Naive B cell (primary cell): ENCODE measurements at regions not wholly inside any gene's neighbourhood (a gene's known extent, or its start where the extent isn't known, plus 50 kb on each side); places are given as distances from the start of the nearest gene placed in this dataset.

Experiments
- ATAC-seq, 2 donors: fragments of 150-1000 bp; cut with Tn5 transposase; 2 replicates each; pipeline ENCODE4 v1.10.0; 2021; ENCODE audit warnings: low read depth in 2 of 2, mild to moderate bottlenecking in 2 of 2, moderate library complexity in 2 of 2
- DNase-seq: peaks from one replicate; pipeline ENCODE4 v3.0.0; 2022
- H3K27ac Mint-ChIP-seq, 6 donors: one replicate each; pipeline ENCODE4 v1.8.0; 2020 to 2022; ENCODE audit warnings: mild to moderate bottlenecking in 6 of 6, mixed read lengths in 6 of 6, moderate library complexity in 5 of 6, inconsistent platforms in 2 of 6
- H3K27me3 Mint-ChIP-seq, 3 donors: one replicate each; pipeline ENCODE4 v1.8.0; 2021 to 2022; ENCODE audit warnings: mixed read lengths in 3 of 3, mild to moderate bottlenecking in 1 of 3
- H3K36me3 Mint-ChIP-seq, 2 donors: one replicate each; pipeline ENCODE4 v1.8.0; 2020 to 2022; ENCODE audit warnings: mixed read lengths in 2 of 2, inconsistent platforms in 1 of 2, mild to moderate bottlenecking in 1 of 2
- H3K4me1 Mint-ChIP-seq, 3 donors: one replicate each; pipeline ENCODE4 v1.8.0; 2020 to 2022; ENCODE audit warnings: mixed read lengths in 3 of 3, inconsistent platforms in 1 of 3, mild to moderate bottlenecking in 1 of 3, moderate library complexity in 1 of 3
- H3K4me3 Mint-ChIP-seq, 8 donors: one replicate each; pipeline ENCODE4 v1.8.0; 2020 to 2022; ENCODE audit warnings: mild to moderate bottlenecking in 8 of 8, mixed read lengths in 8 of 8, moderate library complexity in 8 of 8, inconsistent platforms in 2 of 8
- H3K9me3 Mint-ChIP-seq, 7 donors: one replicate each; pipeline ENCODE4 v1.8.0; 2020 to 2022; ENCODE audit warnings: mixed read lengths in 7 of 7, mild to moderate bottlenecking in 5 of 7, inconsistent platforms in 2 of 7, moderate library complexity in 1 of 7

GRCh38 chr6:113442040-113442439 lies 415.1 kb upstream of the MARCKS start:
- H3K27ac Mint-ChIP-seq = no peak overlapping the region
- peaks cover 0 to 14% (median 10%) of the 10 kb centered on the region in 3 donors for H3K27me3 Mint-ChIP-seq
- H3K4me3 Mint-ChIP-seq = no peak overlapping the region
- no peaks in the 10 kb centered on the region for H3K9me3 Mint-ChIP-seq
- no peak for DNase-seq
- no peaks in the 10 kb centered on the region for H3K4me1 Mint-ChIP-seq
- no peaks in the 10 kb centered on the region for H3K36me3 Mint-ChIP-seq
- no peak for ATAC-seq

- no peaks in the 10 kb centered on the region for H3K9me3 Mint-ChIP-seq
These were observed 411.9 kb upstream of the MARCKS start for GRCh38 chr6:113445201-113445600.

GRCh38 chr6:113447088-113447831 lies 409.9 kb upstream of the MARCKS start:
- no peaks in the 10 kb centered on the region for H3K4me1 Mint-ChIP-seq
- no peaks in the 10 kb centered on the region for H3K36me3 Mint-ChIP-seq
- H3K9me3 Mint-ChIP-seq = no peaks in the 10 kb centered on the region
- no peak for ATAC-seq
- no peak overlapping the region for H3K27ac Mint-ChIP-seq
- no peak overlapping the region for H3K4me3 Mint-ChIP-seq
- no peak for DNase-seq
- peaks cover 0 to 7% (median 0%) of the 10 kb centered on the region in 3 donors for H3K27me3 Mint-ChIP-seq

More at GRCh38 chr6:113445201-113445600, 411.9 kb upstream of the MARCKS start:
- Mint-ChIP-seq H3K27ac (no peak overlapping the region), H3K4me1 (no peaks in the 10 kb centered on the region), H3K36me3 (no peaks in the 10 kb centered on the region), H3K4me3 (no peak overlapping the region), H3K27me3 (peaks cover 0 to 14% (median 10%) of the 10 kb centered on the region in 3 donors)
- ATAC-seq (no peak), DNase-seq (no peak)

- no peaks in the 10 kb centered on the region for H3K9me3 Mint-ChIP-seq
- DNase-seq (no peak), ATAC-seq (no peak)
- H3K4me3 Mint-ChIP-seq = no peak overlapping the region
- no peak overlapping the region for H3K27ac Mint-ChIP-seq
- no peaks in the 10 kb centered on the region for H3K4me1 Mint-ChIP-seq
- peaks cover 0 to 7% (median 4%) of the 10 kb centered on the region in 3 donors for H3K27me3 Mint-ChIP-seq
- H3K36me3 Mint-ChIP-seq = no peaks in the 10 kb centered on the region
These were observed 408.1 kb upstream of the MARCKS start for GRCh38 chr6:113449051-113449450.

GRCh38 chr6:113450061-113450465 lies 407.1 kb upstream of the MARCKS start:
- no peaks in the 10 kb centered on the region for H3K4me1 Mint-ChIP-seq
- peaks cover 0 to 10% (median 0%) of the 10 kb centered on the region in 3 donors for H3K27me3 Mint-ChIP-seq
- no peak for ATAC-seq
- no peak for DNase-seq
- H3K36me3 Mint-ChIP-seq = no peaks in the 10 kb centered on the region
- no peaks in the 10 kb centered on the region for H3K9me3 Mint-ChIP-seq
- H3K4me3 Mint-ChIP-seq = no peak overlapping the region
- peak overlapping the region in 1 of 6 donors; percentile 59 for H3K27ac Mint-ChIP-seq

- Mint-ChIP-seq H3K9me3 (peaks cover 0 to 2% (median 0%) of the 10 kb centered on the region in 7 donors), H3K36me3 (no peaks in the 10 kb centered on the region), H3K4me3 (no peak overlapping the region), H3K27me3 (peaks cover 3 to 20% (median 5%) of the 10 kb centered on the region in 3 donors), H3K27ac (no peak overlapping the region), H3K4me1 (no peaks in the 10 kb centered on the region)
- ATAC-seq (no peak), DNase-seq (no peak)
These were observed 406.1 kb upstream of the MARCKS start for GRCh38 chr6:113451049-113451448.

- peak overlapping the region in 2 of 6 donors; percentile 1 to 73 for H3K27ac Mint-ChIP-seq
These were observed 399.9 kb upstream of the MARCKS start for GRCh38 chr6:113457198-113457597.

GRCh38 chr6:113457751-113458150 lies 399.4 kb upstream of the MARCKS start:
- H3K4me1 Mint-ChIP-seq = no peaks in the 10 kb centered on the region
- ATAC-seq = no peak
- H3K4me3 Mint-ChIP-seq = no peak overlapping the region
- H3K27ac Mint-ChIP-seq = peak overlapping the region in 1 of 6 donors; percentile 60
- H3K9me3 Mint-ChIP-seq = peaks cover 0 to 2% (median 0%) of the 10 kb centered on the region in 7 donors
- no peaks in the 10 kb centered on the region for H3K36me3 Mint-ChIP-seq
- H3K27me3 Mint-ChIP-seq = peaks cover 3 to 27% (median 20%) of the 10 kb centered on the region in 3 donors
- no peak for DNase-seq

More at GRCh38 chr6:113457198-113457597, 399.9 kb upstream of the MARCKS start:
- peaks cover 0 to 2% (median 0%) of the 10 kb centered on the region in 7 donors for H3K9me3 Mint-ChIP-seq
- ATAC-seq (no peak), DNase-seq (no peak)
- no peaks in the 10 kb centered on the region for H3K4me1 Mint-ChIP-seq
- H3K36me3 Mint-ChIP-seq = no peaks in the 10 kb centered on the region
- H3K4me3 Mint-ChIP-seq = no peak overlapping the region
- H3K27me3 Mint-ChIP-seq = peaks cover 3 to 22% (median 20%) of the 10 kb centered on the region in 3 donors

- Mint-ChIP-seq H3K27me3 (peaks cover 3 to 28% (median 20%) of the 10 kb centered on the region in 3 donors), H3K36me3 (no peaks in the 10 kb centered on the region), H3K27ac (no peak overlapping the region), H3K4me1 (no peaks in the 10 kb centered on the region), H3K4me3 (no peak overlapping the region), H3K9me3 (peaks cover 0 to 2% (median 0%) of the 10 kb centered on the region in 7 donors)
- DNase-seq = no peak
- ATAC-seq = no peak
These were observed 398.7 kb upstream of the MARCKS start for GRCh38 chr6:113458368-113459010.

DNA sequence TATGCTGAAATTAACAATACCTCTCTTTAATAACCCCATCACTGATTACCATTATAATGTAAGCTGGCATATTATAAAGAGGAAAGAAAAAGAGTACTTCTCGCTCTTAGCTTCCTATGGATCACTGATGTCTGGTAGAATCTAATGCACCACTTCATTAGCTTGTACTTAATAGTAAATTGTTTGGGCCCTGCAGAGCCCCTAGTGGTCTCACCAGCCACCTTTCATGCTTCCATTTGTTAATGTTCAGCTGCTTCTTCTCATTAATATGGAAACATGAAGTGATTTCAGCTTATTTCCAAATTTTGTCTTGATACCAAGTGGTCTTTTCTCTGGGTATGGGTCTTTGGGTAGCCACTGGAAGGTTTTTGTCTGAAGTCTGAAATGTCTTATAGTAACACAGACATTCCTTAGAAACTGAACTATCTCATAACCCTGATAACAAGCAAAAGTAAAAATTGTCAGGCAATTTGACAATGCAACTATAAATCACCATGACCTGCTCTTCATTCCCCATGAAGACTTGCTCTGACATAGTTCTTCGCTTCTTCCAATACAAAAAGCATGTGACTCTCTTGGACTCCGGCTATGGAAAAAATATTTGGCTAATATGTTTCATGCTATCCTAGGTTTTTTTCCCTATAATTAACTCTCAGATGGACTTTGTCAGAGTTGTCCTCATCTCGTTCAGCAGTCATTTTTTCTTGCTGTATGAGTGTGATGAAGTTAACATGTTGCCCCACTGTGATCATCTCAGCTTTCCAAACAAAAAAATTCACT lies 395.8 kb upstream of the MARCKS start:
- H3K27ac Mint-ChIP-seq = peak overlapping the region in 1 of 6 donors; percentile 42
- no peak overlapping the region for H3K4me3 Mint-ChIP-seq
- H3K4me1 Mint-ChIP-seq = no peaks in the 10 kb centered on the region
- no peak for ATAC-seq
- H3K9me3 Mint-ChIP-seq = peaks cover 0 to 1% (median 0%) of the 10 kb centered on the region in 7 donors
- no peaks in the 10 kb centered on the region for H3K36me3 Mint-ChIP-seq
- peaks cover 0 to 20% (median 6%) of the 10 kb centered on the region in 3 donors for H3K27me3 Mint-ChIP-seq
- DNase-seq = no peak

GRCh38 chr6:113464536-113464935 lies 392.6 kb upstream of the MARCKS start:
- DNase-seq = no peak

DNA sequence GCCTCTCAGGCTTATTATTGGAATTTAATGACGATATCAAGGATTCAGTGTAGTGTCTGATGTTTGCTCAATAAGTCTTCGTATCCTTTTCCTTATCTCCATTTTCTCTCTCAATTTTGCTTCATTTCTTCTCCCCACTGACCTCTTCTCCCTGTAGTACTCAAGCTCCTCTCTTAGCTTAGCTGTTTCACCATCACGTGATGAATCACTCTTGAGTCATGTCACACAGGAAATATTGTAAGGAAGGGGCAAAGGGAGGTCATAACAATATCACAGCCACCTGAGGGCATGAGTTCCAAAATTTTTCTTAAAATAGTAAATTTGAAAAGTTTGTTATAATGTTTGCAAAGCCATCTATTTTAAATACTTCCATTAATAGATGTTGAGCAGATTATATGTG lies 392.2 kb upstream of the MARCKS start:
- Mint-ChIP-seq H3K9me3 (peaks cover 0 to 4% (median 0%) of the 10 kb centered on the region in 7 donors), H3K4me1 (no peaks in the 10 kb centered on the region), H3K4me3 (no peak overlapping the region), H3K27me3 (peaks cover 0 to 6% (median 6%) of the 10 kb centered on the region in 3 donors), H3K27ac (no peak overlapping the region), H3K36me3 (no peaks in the 10 kb centered on the region)
- DNase-seq (no peak), ATAC-seq (no peak)

More at GRCh38 chr6:113464536-113464935, 392.6 kb upstream of the MARCKS start:
- ATAC-seq = no peak
- H3K9me3 Mint-ChIP-seq = peaks cover 0 to 4% (median 0%) of the 10 kb centered on the region in 7 donors
- H3K27me3 Mint-ChIP-seq = peaks cover 0 to 6% (median 6%) of the 10 kb centered on the region in 3 donors
- H3K4me3 Mint-ChIP-seq = no peak overlapping the region
- peak overlapping the region in 1 of 6 donors; percentile 43 for H3K27ac Mint-ChIP-seq
- no peaks in the 10 kb centered on the region for H3K4me1 Mint-ChIP-seq
- no peaks in the 10 kb centered on the region for H3K36me3 Mint-ChIP-seq

DNA sequence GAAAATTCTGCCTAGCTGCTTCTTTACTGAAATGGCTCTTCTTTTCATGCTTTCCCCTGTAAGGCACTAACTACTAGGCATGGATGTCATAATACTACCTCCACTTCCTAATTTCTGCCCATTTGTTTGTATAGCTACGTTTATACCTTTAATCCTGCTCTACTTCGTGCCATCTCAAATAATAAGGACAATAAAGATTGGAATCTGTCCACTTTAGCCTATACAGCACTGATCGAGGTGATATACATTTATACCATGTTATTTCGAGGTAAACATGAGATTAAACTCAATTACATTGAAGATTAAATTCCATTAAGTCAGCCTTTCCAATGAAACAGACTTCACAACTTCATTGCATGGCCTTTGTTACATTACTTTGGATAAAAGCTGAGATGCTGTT lies 390.6 kb upstream of the MARCKS start:
- no peak for DNase-seq
- no peak for ATAC-seq

More for the DNA sequence above, 390.6 kb upstream of the MARCKS start:
- no peak overlapping the region for H3K27ac Mint-ChIP-seq
- peaks cover 0 to 4% (median 0%) of the 10 kb centered on the region in 7 donors for H3K9me3 Mint-ChIP-seq
- H3K4me1 Mint-ChIP-seq = no peaks in the 10 kb centered on the region
- peaks cover 0 to 6% (median 6%) of the 10 kb centered on the region in 3 donors for H3K27me3 Mint-ChIP-seq
- H3K36me3 Mint-ChIP-seq = no peaks in the 10 kb centered on the region
- H3K4me3 Mint-ChIP-seq = no peak overlapping the region
